Suppressor macrophage (primary cell): ENCODE measurements at regions not wholly inside any gene's neighbourhood (a gene's known extent, or its start where the extent isn't known, plus 50 kb on each side); places are given as distances from the start of the nearest gene placed in this dataset.

Source experiments
- DNase-seq, 4 experiments: peaks; one replicate each; pipeline ENCODE4 v3.0.0-alpha.2; 2020 to 2022

DNA sequence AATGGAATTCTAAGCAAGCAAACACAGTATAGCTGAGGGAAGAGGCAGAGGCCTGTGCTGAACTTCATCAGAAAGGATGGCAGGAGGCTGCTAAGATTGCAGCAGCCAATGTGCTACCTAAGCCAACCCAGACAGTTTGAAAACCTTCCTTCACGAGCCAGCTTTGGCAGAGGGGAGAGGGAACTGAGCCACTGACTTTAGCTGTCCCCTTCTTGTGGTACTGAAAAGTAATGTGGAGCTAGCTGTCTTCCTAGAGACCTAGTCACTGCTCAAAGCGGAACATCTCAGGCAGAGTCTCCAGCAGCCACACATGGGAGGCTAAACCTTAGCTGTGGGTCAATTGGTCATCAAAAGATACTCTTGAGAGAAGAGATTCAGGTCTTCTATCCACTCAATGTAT is 419.0 kb downstream of the FBXO15 start:
- no peak for DNase-seq

DNA sequence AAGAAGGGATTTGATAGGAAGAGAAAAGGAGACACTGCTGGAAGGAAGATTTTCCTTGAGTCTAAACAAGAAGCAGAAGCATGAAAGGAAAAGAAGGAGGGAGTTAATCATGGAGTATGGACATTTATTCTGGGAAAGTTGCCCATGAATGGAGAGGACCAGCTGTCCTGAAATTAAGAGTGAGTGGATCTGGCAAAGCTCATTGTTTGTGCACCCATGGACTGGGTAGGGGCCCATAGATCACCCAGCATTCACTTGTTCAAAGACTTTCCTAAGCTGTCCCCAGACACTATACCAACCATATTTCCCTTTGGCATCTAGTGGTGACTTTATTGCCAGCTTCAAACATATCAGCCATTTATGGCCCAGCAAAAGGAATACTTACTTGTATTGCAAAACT is 422.7 kb downstream of the FBXO15 start:
- no peak for DNase-seq

DNA sequence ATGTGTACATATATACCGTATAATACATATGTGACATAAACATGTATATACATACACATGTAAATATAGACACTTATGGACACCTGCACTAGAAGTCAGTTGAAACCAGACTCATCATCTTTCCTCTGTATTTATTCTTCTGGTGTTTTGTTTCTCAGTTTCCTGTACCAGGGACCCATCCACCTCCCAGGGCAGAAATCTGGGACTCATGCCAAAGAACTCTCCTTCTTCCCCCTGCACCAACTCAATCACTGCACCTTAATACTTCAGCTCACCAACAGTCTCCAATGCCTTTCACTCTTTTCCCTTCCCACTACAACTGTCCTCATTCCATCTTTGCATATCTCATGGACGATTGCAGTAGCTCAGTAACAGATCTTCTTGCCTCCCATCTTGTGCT is 428.0 kb downstream of the FBXO15 start:
- no peak for DNase-seq

DNA sequence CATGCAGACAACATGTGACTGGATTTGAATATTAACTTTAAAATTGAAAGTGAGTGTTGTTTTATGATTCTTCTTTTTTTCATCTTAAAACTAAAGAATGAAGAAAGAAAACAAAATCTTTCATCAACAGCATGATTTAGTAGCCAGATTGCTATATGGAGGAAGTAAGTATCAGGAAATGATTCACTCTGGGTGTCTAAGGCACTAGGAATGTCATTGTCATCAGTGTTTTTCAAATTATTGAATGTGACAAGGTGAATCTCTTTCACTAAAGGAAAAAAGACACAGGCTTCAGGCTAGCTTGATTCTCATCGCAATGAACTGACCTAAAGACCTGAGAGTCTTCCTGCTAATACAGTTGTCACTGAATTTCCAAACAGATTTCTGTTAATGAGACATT is 430.1 kb downstream of the FBXO15 start:
- DNase-seq = peak in 2 of 4 experiments; percentile 9 to 13

DNA sequence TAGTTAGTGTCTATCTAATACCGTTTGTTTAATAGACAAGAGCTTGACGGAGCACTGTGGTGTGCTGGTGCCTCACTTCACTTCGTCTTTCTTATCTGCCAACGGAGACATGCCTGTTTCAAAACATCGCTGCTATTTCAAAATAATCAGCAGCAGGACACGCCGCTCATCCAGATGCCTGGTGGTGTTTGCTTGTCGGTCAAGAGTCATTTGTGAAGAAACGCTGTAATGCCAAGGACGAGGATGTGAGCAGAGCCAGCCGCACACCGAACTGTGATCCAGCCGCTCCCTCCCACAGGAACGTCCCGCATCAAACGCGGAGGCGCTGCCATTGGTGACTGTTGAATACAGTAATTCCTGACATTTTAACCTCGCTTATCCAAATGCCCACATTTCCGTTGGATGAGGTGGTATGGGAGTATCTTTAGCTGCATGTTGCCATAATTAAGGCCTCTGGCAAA is 432.4 kb downstream of the FBXO15 start:
- no peak for DNase-seq

DNA sequence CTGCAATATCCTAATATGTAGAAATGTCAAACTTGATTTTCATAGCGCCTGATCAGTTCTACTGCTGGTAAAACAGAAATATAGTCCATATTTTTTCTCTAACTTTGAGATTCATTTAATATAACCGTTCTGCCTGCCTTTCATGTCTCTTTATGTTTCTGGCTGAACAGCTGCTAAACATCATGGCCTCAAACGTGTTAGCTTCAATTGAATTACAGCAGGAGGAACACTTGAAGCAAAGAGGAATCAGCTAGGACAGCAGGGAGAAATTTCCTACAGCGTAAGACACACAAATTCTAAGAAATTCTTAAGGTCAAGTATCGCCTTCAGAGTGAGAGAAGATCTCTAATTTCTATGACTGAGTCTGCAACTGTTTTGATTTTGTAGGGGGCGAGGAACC is 433.2 kb downstream of the FBXO15 start:
- no peak for DNase-seq

DNA sequence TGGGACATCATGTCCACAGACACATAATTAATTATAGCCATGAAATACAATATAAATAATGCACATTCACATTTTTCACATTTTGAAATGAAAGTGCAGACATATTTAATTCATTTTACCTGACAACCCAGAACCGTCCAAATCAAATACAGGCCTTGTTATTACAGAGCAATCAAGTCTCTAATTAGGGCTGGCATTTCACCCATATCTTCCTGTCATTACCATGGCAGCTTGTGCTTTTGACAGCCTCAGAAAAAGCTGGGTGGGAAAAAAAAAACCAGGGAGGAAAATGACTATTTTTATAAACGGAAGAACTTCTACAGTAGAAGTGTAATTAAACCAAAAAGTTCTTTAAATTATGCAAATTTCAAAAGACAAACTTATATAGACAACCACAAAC is 436.4 kb downstream of the FBXO15 start:
- DNase-seq = no peak

DNA sequence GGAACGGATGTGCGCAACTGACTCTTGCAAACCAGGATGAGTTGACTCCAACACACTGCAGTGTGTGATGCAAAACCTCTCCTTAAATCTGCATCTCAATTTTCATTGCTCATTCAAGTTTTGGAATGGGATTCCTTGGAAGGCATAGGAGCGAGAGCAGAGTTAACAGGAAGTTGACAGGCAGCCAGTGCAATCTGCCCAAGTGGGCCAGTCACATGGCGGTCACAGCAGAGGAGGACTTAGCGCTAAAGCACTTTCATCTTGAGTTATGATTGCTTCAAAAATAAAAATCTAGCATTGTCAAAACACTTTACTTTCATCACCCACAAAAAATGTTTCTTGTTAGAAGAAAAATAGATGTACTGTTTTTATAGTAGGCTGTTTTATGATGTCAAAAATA is 439.0 kb downstream of the FBXO15 start:
- no peak for DNase-seq

DNA sequence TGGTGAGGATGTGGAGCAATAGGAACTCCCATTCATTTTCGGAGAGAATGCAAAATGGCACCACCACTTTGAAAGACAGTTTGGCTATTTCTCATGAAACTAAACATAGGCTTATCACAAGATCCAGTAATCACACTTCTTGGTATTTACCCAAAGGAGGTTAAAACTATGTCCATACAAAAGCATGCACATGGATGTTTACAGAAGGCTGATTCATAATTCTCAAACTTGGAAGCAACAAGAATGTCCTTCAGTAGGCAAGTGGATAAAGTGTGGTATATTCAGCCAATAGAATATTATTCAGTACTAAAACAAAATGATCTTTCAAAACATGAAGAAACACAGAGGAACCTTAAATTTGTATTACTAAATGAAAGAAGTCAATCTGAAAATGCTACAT is 440.6 kb downstream of the FBXO15 start:
- DNase-seq = no peak

DNA sequence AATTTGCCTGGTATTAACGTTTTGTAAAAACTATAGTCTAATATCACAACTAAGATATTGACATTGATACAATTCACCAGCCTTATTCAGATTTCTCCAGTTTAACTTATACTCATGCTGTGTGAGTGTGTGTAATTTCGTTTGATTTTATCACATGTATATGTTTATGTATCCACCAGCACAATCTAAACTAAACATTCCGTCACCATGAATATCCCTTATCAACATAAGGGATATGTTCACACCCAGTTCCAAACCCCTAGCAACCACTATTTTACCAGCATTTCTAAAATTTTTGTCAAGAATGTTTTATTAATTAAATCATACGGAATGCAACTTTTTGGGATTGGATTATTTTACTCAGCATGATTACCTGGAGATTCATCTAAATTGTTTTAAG is 450.3 kb downstream of the FBXO15 start:
- DNase-seq = no peak

DNA sequence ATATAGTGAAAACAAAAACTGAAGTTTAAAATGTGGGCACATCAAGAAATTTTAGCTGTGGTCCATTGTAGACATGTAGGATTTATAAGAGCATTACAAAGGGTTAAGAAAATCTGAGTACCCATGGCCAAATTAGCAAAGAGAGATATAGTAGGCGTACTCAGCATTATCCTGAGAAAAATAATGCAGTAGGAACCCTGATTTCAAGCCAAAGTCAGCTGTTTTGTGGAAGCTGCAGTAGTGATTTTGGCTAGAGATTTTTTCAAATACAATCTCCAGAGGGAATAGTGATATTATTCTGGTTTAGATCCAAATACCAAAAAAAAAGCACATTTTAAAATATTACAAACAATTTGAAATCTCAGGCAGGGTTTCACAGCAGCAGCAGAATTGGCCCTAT is 450.9 kb downstream of the FBXO15 start:
- DNase-seq = no peak

DNA sequence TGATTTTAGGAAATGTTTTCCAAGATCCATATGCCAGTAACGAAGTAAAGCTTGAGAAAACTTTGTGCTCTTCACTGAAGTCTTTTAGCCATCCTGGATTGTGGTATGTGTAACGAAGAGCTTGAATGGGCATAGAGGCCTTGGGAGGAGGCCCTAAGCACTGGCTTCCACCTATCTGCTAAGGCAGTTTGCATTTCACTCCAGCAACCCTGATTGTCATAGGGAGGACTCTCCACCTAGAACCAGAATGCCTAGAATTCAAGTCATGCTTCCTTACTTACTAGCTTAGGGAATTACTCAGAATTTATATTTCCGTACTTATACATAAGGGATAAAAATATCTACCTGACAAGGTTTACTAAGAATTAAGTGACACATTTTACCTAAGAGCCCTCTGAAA is 451.5 kb downstream of the FBXO15 start:
- no peak for DNase-seq

DNA sequence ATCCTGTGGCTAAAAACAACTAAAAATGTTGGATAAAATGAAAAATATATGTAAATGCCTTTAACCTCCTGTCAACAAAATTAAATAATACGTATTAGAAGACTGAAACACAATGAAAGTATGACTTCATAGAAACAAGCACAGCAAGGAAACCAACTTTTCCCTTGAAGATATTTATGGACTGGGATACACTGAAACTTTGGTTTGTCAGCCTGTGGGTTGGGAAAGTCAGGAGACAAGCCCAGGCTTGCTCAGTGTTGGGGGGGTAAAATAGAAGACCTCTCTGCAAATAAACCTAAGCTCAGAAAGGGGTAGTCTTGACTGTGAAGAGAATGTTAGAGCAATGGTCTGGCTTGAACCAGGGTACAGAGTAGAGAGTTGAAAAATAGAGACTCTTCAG is 454.5 kb downstream of the FBXO15 start:
- no peak for DNase-seq

DNA sequence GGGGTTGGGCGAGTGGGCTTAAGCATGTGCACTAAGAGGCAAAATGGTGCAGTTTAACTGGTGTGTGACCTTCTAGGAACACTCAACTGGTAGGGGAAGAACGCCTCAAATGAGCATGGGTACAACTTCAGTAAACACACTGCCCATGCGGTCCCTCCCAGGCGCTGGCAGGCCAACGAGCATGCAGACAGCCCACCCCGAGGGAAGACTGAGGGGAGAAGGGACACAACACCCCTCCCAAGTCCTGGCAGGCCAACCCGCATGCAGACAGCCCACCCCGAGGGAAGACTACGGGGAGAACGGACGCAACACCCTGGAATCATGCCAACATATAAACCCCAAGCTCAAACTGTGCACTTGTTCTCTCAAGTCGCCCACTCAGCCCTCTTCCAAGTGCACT is 456.0 kb downstream of the FBXO15 start:
- no peak for DNase-seq

DNA sequence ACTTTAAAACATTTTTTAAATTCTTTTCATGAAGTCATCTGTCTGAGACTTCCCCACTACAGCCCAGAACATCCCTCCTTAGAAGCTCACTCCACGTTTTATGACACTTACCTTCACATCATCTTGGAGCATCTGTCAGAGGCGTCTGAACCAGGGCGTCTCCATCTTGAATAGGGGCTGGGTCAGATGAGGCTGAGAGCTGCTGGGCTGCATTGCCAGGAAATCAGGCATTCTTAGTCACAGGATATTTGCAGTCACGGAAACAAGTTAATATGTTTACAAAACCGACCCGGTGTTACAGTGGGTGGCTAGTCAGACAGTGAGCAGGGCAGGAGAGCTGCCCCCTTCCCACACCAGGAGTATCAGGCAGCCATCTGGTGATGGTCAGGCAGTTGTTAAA is 456.5 kb downstream of the FBXO15 start:
- DNase-seq = no peak

DNA sequence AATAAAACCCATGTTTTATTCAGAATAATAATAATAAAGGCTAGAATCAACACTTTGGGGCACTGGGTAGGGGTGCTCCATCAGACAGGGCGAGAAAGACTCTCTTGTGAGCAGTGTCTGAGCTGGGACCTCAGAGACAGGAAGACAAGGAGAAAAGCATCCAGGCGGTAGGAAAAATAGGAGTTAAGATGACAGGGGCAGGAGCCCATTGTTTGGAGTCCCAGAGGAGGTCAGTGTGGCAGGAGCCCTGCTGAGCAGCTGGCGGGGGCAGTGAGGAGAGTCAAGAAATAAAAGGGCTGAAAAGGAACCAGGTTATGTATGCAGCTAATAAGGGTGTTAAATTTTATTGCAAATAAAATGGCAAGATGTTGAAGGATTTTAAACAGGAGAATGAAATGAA is 457.4 kb downstream of the FBXO15 start:
- no peak for DNase-seq

DNA sequence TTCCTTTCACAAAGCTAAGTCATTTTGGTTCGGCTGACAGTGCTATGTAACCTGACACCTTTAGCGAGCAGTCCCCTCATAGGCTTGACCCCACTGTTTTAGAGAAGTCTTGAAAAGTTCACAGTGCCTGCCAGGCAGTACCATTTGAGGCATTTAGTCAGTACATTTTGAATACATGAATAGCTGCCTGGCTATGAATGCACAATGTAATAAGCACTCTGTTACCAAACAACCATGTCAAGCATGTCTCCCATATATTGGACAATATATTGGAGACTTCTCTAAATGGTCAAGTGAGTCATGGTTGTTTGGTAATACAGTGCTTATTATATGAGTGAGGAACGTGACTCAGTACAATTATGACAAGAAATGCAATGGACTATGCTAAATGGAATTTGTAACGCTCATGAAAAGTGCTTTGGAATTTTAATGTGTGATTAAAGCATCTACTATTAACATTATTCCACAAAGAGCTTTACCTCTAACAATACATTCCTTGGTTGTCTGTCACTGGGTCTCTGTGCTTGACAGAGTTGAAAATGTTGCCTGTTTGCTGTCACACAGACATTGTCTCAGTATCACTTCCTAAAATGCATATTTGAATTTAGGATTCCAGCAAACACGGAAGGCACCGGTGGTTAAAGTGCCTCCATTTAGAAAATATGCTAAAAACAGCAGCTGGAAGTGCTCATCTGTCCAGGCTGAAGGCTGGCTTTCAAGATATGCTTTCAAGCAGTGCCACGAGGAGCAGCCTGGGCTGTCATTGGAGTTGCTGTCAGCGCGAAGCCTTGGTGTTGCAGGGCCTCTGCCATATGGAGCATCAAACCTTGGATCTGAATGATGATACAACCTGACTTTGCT is 458.6 kb downstream of the FBXO15 start:
- peak in 3 of 4 experiments; percentile 6 to 63 (median 53) for DNase-seq

DNA sequence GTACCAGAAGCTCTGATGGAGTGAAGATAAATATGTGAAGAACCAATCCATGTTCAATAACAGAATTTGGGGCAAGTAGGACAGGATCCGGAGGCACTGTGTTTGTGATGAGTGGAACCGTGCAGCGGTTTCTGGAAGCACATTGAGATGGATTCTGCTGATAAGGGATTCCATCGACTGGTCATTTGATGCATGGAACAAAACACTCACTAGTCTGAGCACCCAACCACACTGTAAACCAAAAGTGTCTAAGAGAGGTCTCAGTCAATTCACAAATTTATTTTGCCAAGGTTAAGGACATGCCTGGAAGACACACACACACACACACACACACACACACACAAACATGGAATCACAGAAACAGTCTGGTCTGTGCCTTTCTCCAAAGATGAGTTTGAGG is 459.5 kb downstream of the FBXO15 start:
- DNase-seq = no peak

DNA sequence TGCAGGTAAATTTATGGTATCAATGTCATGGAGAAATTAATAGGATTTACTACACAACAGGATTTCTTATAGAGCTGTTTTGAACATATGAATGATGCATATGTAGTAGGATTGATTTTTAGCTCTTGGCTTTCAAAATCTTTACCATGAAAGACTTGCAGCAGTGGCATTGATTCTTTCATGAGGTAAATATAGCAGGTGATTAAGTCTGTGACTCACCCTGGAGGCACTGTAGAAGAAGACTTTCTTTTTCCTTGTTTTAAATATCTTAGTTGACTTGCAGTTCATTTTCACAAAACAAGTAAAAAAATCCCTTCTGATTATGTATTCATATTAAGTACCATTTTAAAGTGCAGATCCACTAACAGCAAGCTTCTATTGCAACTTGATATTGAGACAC is 463.0 kb downstream of the FBXO15 start:
- DNase-seq = no peak

DNA sequence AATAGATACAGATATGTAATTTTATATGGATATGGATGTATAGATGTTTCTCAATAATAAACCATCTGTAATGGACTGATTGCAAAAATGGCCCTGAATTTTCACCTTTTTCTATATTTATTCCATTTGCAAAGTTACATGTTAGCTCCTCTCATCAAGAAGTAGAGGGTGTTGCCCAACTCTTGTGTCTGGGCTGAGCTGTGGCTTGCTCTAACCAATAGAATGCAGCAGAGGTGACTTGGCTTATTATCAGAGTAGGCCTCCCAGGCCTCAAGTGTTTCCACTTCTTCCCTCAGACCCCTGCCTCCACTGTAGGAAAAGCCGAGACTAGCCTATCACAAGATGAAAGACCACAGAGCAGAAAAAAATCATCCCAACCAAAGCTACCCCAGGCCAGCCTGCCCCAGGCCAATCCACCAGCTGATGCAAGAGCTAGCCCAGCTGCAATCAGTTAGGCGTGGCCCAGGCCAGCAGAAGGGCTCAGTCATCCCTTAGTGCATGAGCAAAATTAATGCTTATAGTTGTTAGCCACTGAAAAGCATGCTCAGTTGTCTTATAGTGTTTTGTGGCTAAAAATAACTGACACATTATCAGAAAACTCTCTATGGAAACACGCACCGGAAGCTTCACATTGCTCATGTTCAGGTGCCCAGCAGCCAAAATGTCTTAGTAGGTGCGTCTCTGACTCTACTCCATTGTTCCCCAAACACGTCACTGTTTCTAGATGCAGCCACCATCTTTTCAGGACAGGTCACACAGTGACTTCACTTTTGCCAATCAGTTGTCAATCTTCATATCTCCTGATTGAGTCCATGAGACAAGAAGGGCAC is 464.0 kb downstream of the FBXO15 start:
- DNase-seq = no peak

DNA sequence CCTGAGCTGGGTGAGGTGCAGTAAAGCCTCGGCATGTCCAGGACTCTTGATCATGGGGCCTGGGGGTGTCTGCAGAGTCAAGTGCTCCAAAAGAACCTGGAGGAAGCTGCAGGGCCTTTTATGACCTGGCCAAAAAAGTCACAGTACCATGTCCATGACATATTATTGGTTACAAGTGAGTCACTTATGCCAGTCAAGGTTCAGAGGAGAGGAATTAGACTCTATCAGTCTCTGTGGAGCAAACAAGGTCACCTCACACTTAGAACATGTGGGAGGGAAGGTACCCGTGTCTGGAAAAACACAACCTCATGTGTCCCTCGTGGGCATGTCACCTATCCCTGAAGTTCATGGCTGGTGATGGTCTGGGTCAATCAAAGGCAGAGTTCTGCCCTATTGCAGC is 465.7 kb downstream of the FBXO15 start:
- DNase-seq = no peak

DNA sequence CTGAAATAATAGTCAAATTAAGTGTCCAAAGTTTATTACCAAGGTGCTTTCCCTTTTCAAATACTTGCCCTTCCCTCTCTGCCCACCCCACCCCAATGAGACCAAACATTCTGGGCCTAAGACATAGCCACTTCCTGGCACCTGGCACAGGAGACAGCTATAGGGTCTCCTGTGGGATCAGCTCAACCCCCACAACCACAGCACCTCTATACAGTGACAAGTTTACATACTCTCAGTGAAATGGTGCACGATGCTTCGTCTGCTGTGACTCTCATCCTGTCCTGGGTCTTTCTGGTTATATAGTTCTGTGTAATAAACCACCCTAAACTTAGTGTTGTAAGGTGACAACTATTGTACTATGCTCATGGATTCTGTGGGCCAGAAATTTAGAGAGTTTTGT is 466.2 kb downstream of the FBXO15 start:
- DNase-seq = no peak

DNA sequence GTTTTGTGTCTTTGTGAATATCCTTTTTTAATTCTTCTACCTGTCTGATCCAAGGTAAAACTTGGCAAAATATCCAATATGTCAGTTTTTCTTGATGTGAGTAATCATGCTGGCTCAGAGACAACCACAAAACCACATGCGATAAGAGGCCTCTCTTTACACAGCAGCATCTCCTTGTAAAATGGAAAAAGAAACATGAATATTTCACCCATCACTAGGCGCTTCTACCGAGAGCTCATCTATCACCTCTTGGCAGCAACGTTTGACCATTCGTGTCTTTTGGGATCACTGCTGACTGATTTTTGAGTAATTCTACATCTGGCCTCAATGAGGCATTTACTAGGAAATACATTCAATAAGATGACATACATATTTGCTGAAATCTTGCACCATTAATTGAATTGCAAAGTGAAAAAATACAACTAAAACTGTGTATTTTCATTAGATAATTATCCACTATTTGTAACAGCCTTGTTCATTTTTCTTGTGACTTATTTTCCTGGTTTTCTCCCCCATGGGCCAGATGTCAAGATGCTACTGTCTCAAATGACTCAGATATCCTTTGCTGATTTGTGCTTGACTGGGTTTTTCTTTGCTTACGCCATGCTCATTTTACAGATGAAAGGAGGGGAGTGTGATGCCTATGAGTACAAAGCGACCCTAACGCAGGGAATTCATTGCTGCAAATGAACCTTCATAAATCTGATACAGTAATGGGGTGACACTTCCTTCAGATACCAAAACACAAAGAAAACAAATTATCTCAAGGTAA is 467.5 kb downstream of the FBXO15 start:
- no peak for DNase-seq
